Inflammatory macrophage treated with lipopolysaccharide for 4 hours (primary cell): ENCODE measurements at regions not wholly inside any gene's neighbourhood (a gene's known extent, or its start where the extent isn't known, plus 50 kb on each side); places are given as distances from the start of the nearest gene placed in this dataset.
A peak's percentile ranks its signal among the peaks of the same experiment; 100 is the strongest.

ENCODE experiments used
- DNase-seq: peaks from one replicate; pipeline ENCODE4 v3.0.0-alpha.2; 2020

DNA sequence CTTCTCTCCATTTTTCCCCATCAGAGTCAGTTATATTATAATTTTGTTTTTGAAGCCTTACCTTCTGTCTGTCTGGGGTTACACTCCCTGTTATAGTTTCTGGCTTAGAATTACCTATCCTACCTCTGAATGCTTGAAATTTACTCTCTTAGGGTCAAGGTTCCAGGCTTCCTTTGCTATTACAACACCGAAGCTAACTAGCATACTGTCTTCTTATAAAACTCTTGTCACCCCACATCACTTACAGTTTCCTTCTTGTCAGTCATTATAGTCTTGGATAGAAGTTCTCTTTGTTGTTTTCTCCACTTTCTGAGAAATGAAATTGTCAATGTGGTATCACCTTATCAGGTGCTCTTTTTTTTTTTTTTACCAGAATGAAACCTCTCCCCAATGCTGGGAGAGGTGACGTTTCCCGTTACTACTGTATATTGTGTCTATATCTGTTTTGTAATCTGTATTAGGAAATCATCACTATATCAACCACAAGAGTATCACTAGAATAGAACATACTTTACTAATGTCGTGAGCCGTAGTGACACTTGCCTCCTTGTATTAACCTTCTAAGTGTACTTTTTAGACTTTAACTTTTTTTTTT is 69.2 kb upstream of the PSMA6 start:
- DNase-seq: peak; percentile 62

DNA sequence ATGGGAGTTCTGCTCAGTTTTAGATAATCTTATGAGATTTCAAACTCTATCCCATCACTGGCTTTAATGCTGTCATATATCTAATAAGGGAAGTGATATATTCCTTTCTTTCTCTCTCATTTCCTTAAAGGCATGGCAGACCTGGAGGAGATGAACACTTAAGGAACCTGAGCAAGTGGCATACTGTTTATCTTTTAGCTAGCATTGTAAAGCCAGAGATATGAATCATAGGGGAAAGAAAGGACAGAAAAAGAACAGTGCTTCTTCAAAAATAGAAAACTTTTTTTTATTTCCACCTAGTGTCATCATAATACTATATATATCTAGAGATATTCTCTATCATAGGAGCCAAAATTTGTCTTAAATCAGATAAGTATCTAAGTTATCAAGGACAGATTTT is 68.3 kb upstream of the PSMA6 start:
- DNase-seq: peak; percentile 21

DNA sequence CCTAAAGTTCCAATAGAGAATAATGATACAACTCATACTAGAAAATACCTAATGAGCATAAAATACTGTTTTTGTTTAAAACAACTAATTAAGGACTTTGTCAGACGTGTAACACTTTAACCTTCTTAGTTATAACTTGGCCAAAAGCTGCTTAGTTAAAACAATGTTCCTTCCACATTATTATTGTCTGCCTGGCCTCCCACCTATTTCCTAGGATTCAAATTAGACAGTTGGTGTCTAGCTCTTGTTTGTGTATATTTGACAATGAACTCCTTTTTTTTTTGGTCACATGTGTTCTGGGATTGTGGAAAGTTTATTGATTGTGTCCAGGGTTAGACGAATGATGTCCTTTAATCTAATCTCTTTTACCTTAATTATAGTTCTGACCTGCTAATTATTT is 67.6 kb upstream of the PSMA6 start:
- DNase-seq: no peak

DNA sequence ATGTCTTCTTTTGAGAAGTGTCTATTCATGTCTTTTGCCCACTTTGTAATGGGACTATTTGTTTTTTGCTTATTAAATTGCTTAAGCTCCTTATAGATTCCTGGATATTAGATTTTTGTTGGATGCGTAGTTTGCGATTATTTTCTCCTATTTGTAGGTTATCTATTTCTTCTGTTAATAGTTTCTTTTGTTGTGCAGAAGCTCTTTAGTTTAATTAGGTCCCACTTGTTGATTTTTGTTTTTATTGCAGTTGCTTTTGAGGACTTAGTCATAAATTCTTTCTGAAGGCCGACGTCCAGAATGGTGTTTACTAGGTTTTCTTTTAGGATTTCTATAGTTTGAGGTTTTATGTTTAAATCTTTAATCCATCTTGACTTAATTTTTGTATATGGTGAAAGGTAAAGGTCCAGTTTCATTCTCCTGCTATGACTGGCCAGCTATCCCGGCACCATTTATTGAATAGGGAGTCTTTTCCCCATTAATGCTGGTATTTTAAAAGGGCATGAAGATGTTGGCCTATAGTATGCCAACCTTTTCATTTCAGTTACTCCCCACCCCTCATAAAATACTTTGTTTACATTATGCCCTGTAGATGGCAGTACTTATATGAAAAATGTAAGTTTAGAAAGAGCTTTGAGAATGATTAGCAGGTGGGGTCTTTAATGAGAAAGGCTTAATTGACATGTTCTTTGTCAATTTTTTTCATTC is 62.9 kb upstream of the PSMA6 start:
- peak; percentile 36 for DNase-seq

DNA sequence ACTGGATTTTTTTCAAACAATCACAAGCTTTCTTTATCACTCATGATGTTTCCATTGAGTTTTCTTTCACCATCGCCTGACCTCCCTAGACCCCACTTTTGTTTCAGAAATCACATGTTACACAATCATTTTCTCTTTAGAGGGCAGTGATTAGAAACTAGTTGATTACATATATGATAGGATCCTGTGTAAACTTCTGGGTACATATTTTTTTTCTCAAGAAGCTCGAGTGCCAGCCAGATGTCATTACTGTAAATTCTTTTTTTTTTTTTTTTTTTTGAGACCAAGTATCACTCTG is 62.4 kb upstream of the PSMA6 start:
- peak; percentile 13 for DNase-seq

DNA sequence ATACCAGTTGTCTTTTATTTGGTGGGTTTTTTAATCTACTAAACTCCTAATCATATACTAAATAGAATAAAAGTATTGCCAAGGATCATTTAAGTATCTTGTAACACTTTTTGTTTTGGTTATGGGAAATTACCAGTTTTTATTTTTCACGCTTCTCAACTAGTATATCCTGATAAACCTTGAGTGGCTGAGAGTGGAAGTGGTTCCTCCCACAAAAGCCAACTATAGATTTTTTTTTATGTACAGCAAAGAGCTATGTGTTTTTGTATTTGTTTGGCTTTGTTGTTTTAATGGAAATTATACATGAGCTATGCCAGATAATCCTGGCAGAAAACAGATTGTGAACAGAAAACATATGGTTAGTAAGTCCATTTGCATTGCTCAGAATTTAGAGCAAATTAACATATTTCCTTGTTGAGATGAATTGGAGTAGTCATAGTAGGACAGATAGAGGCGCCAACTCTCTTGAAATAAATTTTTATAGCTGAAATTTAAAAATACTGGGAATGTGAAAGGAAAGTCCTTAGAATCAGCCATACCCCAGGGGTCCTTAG is 60.9 kb upstream of the PSMA6 start:
- no peak for DNase-seq

DNA sequence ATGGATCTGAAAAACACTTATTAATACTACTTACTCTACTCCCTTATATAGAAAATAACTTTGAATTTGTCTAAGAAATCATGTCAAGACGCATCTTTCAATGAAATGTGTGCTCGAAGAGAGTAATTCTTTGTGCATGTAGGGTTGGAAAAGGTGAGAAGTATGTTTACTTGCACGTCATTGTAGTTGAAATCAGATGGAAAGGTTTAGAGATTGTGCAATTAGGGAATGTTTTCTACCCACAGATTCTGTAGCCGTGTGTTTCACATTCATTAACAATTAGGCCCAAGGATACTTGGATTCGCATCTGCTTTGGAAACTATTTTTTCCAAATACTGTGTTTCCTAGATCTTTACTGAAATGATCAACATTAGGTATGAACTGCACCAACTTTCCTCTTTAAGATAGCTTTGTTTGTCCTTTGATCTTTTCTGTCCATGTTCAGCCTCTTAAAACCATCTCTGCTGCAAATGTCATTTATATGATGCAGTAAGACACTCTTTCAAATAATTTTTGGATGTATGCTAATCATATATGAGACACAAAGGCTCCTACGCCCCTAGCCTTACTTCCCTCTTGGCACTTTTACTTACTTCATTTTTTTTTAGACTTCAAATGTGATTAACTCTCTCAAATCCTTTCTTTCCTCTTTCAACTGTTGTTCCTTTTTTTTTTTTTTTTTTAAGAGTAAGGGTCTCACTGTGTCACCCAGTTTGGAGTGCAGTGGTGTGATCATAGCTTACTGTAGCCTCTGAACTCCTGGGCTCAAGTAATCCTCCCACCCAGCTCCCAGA is 58.0 kb upstream of the PSMA6 start:
- peak; percentile 57 for DNase-seq

DNA sequence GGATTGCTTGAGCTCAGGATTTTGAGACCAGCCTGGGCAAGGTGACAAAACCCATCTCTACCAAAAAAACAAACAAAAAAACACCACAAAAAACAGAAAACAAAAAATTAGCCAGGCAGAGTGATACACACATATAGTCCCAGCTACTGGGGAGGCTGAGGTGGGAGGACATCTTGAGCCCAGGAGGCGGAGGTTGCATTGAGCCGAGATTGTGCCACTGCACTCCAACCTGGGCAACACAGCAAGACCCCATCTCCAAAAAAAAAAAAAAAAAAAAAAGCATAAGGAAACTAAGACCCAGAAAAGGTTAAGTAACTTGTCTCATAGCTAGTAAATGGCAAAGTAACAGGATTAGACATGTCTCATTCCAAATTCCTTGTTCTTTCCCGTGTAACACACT is 56.3 kb upstream of the PSMA6 start:
- DNase-seq: no peak

DNA sequence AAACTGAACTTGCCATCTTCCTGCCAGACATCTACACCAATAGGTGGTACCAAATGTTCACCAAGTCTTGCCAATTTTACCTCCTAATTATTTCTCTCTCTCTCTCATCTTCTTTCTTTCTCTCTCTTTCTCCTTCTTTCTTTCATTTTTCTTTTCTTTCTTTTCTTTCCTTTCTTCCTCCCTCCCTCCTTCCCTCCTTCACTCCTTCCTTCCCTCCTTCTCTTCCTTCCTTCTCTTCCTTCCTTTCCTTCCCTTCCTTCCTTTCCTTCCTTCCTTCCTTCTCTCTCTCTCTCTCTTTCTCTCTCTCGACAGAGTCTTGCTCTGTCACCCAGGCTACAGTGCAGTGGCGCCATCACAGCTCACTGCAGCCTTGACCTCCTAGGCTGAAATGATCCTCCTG is 55.4 kb upstream of the PSMA6 start:
- no peak for DNase-seq

DNA sequence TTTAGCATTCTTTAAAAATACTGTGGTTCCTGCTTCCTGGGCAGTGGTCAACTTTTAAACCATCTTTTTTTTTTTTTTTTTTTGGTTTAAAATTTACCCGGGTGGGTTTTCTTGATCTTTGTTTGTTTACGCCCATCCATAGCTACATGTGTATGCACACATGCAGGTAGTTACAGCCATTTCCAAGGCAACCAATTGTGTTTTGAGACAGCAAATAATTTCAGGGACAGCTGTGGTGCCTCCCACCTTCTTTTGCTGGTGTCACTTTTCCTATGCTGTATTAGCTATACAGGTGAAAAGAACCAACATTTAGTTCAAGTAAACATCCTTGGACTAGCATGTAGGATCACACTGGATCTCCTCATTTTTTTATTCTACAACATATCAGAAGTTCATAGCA is 52.0 kb upstream of the PSMA6 start:
- DNase-seq: no peak
